Osteoblast (primary cell): ENCODE measurements at regions not wholly inside any gene's neighbourhood (a gene's known extent, or its start where the extent isn't known, plus 50 kb on each side); places are given as distances from the start of the nearest gene placed in this dataset.

Experiments
- DNase-seq: peaks from one replicate; pipeline ENCODE4 v3.0.0; 2011; ENCODE audit warnings: low spot score, mixed read lengths; ENCODE audit not compliant: insufficient read length; ENCODE audit errors: missing footprints
- H2AFZ ChIP-seq: 2 replicates; pipeline ENCODE4 v1.6.0; 2011; ENCODE audit warnings: mild to moderate bottlenecking, low read length
- H3K27ac ChIP-seq: 2 replicates; pipeline ENCODE4 v1.5.1; 2011; ENCODE audit warnings: mild to moderate bottlenecking, low read depth, low read length, moderate library complexity
- H3K27me3 ChIP-seq: 2 replicates; pipeline ENCODE4 v1.6.0; 2012; ENCODE audit warnings: mild to moderate bottlenecking, control low read depth, inconsistent platforms, low read length, moderate library complexity; ENCODE audit not compliant: insufficient read depth
- H3K36me3 ChIP-seq: 2 replicates; pipeline ENCODE4 v1.5.1; 2011; ENCODE audit warnings: mild to moderate bottlenecking, low read length, control low read depth, moderate library complexity; ENCODE audit not compliant: insufficient read depth
- H3K4me1 ChIP-seq: 2 replicates; pipeline ENCODE4 v1.5.1; 2011; ENCODE audit warnings: mild to moderate bottlenecking, low read length, control low read depth, moderate library complexity; ENCODE audit not compliant: insufficient read depth
- H3K4me2 ChIP-seq: 2 replicates; pipeline ENCODE4 v1.6.0; 2011; ENCODE audit warnings: mild to moderate bottlenecking, low read length; ENCODE audit not compliant: insufficient read depth
- H3K4me3 ChIP-seq: fragments of 200-600 bp; sonication (generic); 3 replicates; pipeline ENCODE4 v1.5.1; 2012; ENCODE audit warnings: mild to moderate bottlenecking, low read length, inconsistent platforms; ENCODE audit not compliant: insufficient read depth
- H3K79me2 ChIP-seq: 2 replicates; pipeline ENCODE4 v1.6.0; 2012; ENCODE audit warnings: mild to moderate bottlenecking, low read length, control low read depth, inconsistent platforms; ENCODE audit not compliant: insufficient read depth
- H3K9me3 ChIP-seq: 2 replicates; pipeline ENCODE4 v1.5.1; 2011; ENCODE audit warnings: low read depth, low read length, control low read depth
- H4K20me1 ChIP-seq: 2 replicates; pipeline ENCODE4 v1.6.0; 2012; ENCODE audit warnings: mild to moderate bottlenecking, low read length, control low read depth; ENCODE audit not compliant: insufficient read depth
- TF ChIP-seq, protein P1 (sequence below): IDR thresholded peaks from 2 replicates; pipeline ENCODE4 v1.5.1; 2011; ENCODE audit warnings: mild to moderate bottlenecking, low read depth, low read length, moderate library complexity; ENCODE audit errors: extremely low read depth

- Histone ChIP-seq H3K9me3 (no peaks in the 10 kb centered on the region), H4K20me1 (no peaks in the 10 kb centered on the region), H3K27me3 (no peaks in the 10 kb centered on the region), H3K79me2 (peaks cover 8% of the 10 kb centered on the region), H3K4me1 (peaks cover 60% of the 10 kb centered on the region), H3K4me3 (no peak overlapping the region), H2AFZ (peak overlapping the region; percentile 42), H3K4me2 (peak overlapping the region; percentile 56), H3K27ac (peak overlapping the region; percentile 98), H3K36me3 (no peaks in the 10 kb centered on the region)
- TF ChIP-seq, protein P1, sequence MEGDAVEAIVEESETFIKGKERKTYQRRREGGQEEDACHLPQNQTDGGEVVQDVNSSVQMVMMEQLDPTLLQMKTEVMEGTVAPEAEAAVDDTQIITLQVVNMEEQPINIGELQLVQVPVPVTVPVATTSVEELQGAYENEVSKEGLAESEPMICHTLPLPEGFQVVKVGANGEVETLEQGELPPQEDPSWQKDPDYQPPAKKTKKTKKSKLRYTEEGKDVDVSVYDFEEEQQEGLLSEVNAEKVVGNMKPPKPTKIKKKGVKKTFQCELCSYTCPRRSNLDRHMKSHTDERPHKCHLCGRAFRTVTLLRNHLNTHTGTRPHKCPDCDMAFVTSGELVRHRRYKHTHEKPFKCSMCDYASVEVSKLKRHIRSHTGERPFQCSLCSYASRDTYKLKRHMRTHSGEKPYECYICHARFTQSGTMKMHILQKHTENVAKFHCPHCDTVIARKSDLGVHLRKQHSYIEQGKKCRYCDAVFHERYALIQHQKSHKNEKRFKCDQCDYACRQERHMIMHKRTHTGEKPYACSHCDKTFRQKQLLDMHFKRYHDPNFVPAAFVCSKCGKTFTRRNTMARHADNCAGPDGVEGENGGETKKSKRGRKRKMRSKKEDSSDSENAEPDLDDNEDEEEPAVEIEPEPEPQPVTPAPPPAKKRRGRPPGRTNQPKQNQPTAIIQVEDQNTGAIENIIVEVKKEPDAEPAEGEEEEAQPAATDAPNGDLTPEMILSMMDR, result no peak
- DNase-seq, result no peak
These were observed 91.6 kb upstream of the COL1A2 start for GRCh38 chr7:94303118-94303517.

DNA sequence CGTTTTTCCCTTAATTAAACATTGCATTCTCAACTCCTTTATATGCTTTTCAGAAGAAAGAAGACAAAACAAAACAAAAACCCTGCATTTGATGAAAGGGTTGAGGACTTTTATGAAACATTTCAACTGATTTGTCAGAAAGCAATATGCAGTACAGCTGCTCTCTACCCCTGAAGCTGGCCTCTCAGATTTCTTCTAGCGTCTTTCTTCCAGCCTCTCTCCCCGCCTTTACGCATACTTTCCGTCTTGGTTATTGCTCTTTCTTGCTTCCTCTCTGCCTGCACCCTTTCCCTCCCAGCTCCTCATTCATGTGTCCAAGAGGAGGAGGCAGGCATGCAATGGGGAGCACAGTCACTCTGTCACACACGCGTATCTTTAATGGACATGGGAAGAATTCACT lies 91.0 kb upstream of the COL1A2 start:
- H3K4me2 ChIP-seq, result peak overlapping the region; percentile 56
- TF ChIP-seq, protein P1, result no peak
- DNase-seq, result no peak
- no peaks in the 10 kb centered on the region for H3K9me3 ChIP-seq
- H3K36me3 ChIP-seq, result no peaks in the 10 kb centered on the region
- no peak overlapping the region for H3K4me3 ChIP-seq
- peak overlapping the region; percentile 98 for H3K27ac ChIP-seq
- peaks cover 54% of the 10 kb centered on the region for H3K4me1 ChIP-seq
- no peaks in the 10 kb centered on the region for H4K20me1 ChIP-seq
- H3K27me3 ChIP-seq, result no peaks in the 10 kb centered on the region
- H2AFZ ChIP-seq, result peak overlapping the region; percentile 19
- peaks cover 5% of the 10 kb centered on the region for H3K79me2 ChIP-seq

DNA sequence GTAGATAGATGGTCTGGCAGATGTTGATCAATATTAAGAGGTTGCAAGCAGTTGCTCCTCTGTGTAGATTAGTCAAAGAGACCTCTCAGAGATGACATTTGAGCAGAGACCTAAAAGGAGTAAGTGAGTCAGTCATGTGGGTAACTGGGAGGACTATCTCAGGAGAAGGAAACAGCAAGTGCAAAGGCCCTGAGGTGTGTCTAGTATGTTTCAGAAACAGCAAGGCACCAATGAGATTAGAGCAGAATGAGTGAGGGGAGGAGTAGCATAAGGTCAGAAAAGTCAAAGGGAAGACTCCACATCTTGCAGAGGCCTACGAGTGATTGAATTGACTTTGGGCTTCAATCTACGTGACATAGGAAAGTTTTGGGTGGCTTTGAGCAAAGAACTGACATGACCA lies 89.8 kb upstream of the COL1A2 start:
- Histone ChIP-seq H3K27ac (no peak overlapping the region), H3K36me3 (no peaks in the 10 kb centered on the region), H3K9me3 (no peaks in the 10 kb centered on the region), H3K79me2 (peaks cover 5% of the 10 kb centered on the region), H3K4me3 (no peak overlapping the region), H3K4me1 (peaks cover 43% of the 10 kb centered on the region), H2AFZ (no peak overlapping the region), H3K4me2 (no peak overlapping the region), H3K27me3 (no peaks in the 10 kb centered on the region), H4K20me1 (no peaks in the 10 kb centered on the region)
- no peak for DNase-seq
- TF ChIP-seq, protein P1, result no peak

DNA sequence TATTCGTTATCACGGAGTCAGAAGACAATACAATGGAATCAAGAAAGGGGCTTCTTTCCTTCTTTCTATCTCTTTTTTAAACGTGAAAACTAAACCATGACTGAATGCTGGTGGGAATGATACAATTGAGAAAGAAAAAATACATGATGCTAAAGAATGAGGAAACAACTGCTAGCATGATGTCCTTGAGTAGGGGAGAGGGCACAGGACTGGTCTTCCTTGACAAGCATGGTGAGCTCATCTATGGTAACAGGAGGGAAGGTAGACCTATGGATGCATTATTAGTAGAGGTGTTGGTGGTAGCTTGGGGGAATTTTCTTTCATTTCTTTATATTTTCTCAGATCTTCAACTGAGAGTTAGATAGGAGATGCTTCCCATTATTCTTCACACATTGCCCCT lies 88.9 kb upstream of the COL1A2 start:
- Histone ChIP-seq H3K79me2 (no peaks in the 10 kb centered on the region), H3K27me3 (no peaks in the 10 kb centered on the region), H2AFZ (no peak overlapping the region), H3K27ac (no peak overlapping the region), H3K4me3 (no peak overlapping the region), H3K9me3 (no peaks in the 10 kb centered on the region), H4K20me1 (no peaks in the 10 kb centered on the region), H3K36me3 (no peaks in the 10 kb centered on the region), H3K4me2 (no peak overlapping the region), H3K4me1 (peaks cover 34% of the 10 kb centered on the region)
- no peak for DNase-seq
- TF ChIP-seq, protein P1, result no peak
